H9 (cell line): ENCODE measurements at regions not wholly inside any gene's neighbourhood (a gene's known extent, or its start where the extent isn't known, plus 50 kb on each side); places are given as distances from the start of the nearest gene placed in this dataset.

Experiments used
- DNase-seq: peaks from one replicate; pipeline ENCODE4 v3.0.0-alpha.2; 2017
- H2AFZ ChIP-seq: one replicate; pipeline ENCODE4 v1.6.1; 2013; ENCODE audit warnings: mild to moderate bottlenecking, low read length, control low read depth, moderate library complexity
- H2AK5ac ChIP-seq: 2 replicates; pipeline ENCODE4 v1.6.1; 2013; ENCODE audit warnings: low read length, control low read depth, mixed read lengths; ENCODE audit not compliant: insufficient read length
- H2BK120ac ChIP-seq: one replicate; pipeline ENCODE4 v1.6.1; 2013; ENCODE audit warnings: low read depth, mild to moderate bottlenecking, low read length, control low read depth, inconsistent platforms; ENCODE audit not compliant: poor library complexity, severe bottlenecking
- H2BK12ac ChIP-seq: 2 replicates; pipeline ENCODE4 v1.6.1; 2013; ENCODE audit warnings: low read length, control low read depth, mixed read lengths, low read depth; ENCODE audit not compliant: insufficient read length
- H2BK15ac ChIP-seq: 2 replicates; pipeline ENCODE4 v1.6.1; 2013; ENCODE audit warnings: low read depth, low read length, control low read depth
- H2BK20ac ChIP-seq: one replicate; pipeline ENCODE4 v1.6.1; 2013; ENCODE audit warnings: low read depth, mild to moderate bottlenecking, low read length, control low read depth, inconsistent platforms; ENCODE audit not compliant: poor library complexity, severe bottlenecking
- H2BK5ac ChIP-seq: 2 replicates; pipeline ENCODE4 v1.6.1; 2013; ENCODE audit warnings: low read length, control low read depth, mixed read lengths; ENCODE audit not compliant: insufficient read length
- H3K14ac ChIP-seq: 2 replicates; pipeline ENCODE4 v1.6.1; 2013; ENCODE audit warnings: low read length, control low read depth; ENCODE audit not compliant: insufficient read depth
- H3K18ac ChIP-seq: 2 replicates; pipeline ENCODE4 v1.6.1; 2013; ENCODE audit warnings: low read depth, mild to moderate bottlenecking, mixed read lengths, low read length, control low read depth; ENCODE audit not compliant: insufficient read length
- H3K23ac ChIP-seq: 2 replicates; pipeline ENCODE4 v1.6.1; 2013; ENCODE audit warnings: low read length, control low read depth, mixed read lengths, low read depth; ENCODE audit not compliant: insufficient read length
- H3K23me2 ChIP-seq: 2 replicates; pipeline ENCODE4 v1.6.1; 2013; ENCODE audit warnings: low read depth, mild to moderate bottlenecking, mixed read lengths, low read length, control low read depth; ENCODE audit not compliant: insufficient read length, poor library complexity, severe bottlenecking
- H3K27ac ChIP-seq: 2 replicates; pipeline ENCODE4 v1.5.1; 2013; ENCODE audit warnings: low read length, control low read depth, mixed read lengths, low read depth; ENCODE audit not compliant: insufficient read length
- H3K27me3 ChIP-seq: 2 replicates; pipeline ENCODE4 v1.6.1; 2013; ENCODE audit warnings: low read length, control low read depth, inconsistent platforms; ENCODE audit not compliant: insufficient read depth
- H3K4ac ChIP-seq: 2 replicates; pipeline ENCODE4 v1.6.1; 2013; ENCODE audit warnings: low read depth, mild to moderate bottlenecking, control low read depth, inconsistent platforms, low read length, moderate library complexity
- H3K4me1 ChIP-seq: 2 replicates; pipeline ENCODE4 v1.6.1; 2013; ENCODE audit warnings: low read length, control low read depth, inconsistent platforms; ENCODE audit not compliant: insufficient read depth
- H3K4me2 ChIP-seq: 2 replicates; pipeline ENCODE4 v1.6.1; 2013; ENCODE audit warnings: low read length, control low read depth, mixed read lengths; ENCODE audit not compliant: insufficient read length, insufficient read depth
- H3K56ac ChIP-seq: 2 replicates; pipeline ENCODE4 v1.6.1; 2013; ENCODE audit warnings: low read depth, mild to moderate bottlenecking, mixed read lengths, low read length, control low read depth; ENCODE audit not compliant: insufficient read length
- H3K79me1 ChIP-seq: 2 replicates; pipeline ENCODE4 v1.6.1; 2013; ENCODE audit warnings: low read depth, mild to moderate bottlenecking, moderate library complexity, low read length, control low read depth, inconsistent platforms; ENCODE audit not compliant: insufficient read depth, poor library complexity, severe bottlenecking
- H3K79me2 ChIP-seq: 2 replicates; pipeline ENCODE4 v1.6.1; 2013; ENCODE audit warnings: low read length, control low read depth, inconsistent platforms; ENCODE audit not compliant: insufficient read depth
- H3K9ac ChIP-seq: 2 replicates; pipeline ENCODE4 v1.6.1; 2013; ENCODE audit warnings: low read length, control low read depth, mixed read lengths; ENCODE audit not compliant: insufficient read length; ENCODE audit errors: extremely low read depth
- H3K9me3 ChIP-seq: one replicate; pipeline ENCODE4 v1.6.1; 2013; ENCODE audit warnings: low read depth, low read length, inconsistent platforms; ENCODE audit not compliant: control insufficient read depth
- H3T11ph ChIP-seq: one replicate; pipeline ENCODE4 v1.6.1; 2013; ENCODE audit warnings: mild to moderate bottlenecking, low read length, control low read depth, inconsistent platforms
- H4K20me1 ChIP-seq: one replicate; pipeline ENCODE4 v1.6.1; 2013; ENCODE audit not compliant: control insufficient read depth, insufficient read length, insufficient read depth
- H4K5ac ChIP-seq: 2 replicates; pipeline ENCODE4 v1.6.1; 2013; ENCODE audit warnings: low read depth, mild to moderate bottlenecking, mixed read lengths, low read length, control low read depth; ENCODE audit not compliant: insufficient read length
- H4K8ac ChIP-seq: replicated peaks from 2 replicates; pipeline ENCODE4 v1.6.1; 2013; ENCODE audit warnings: low read length, control low read depth, mixed read lengths, low read depth; ENCODE audit not compliant: insufficient read length
- H4K91ac ChIP-seq: 2 replicates; pipeline ENCODE4 v1.6.1; 2013; ENCODE audit warnings: low read depth, mild to moderate bottlenecking, moderate library complexity, mixed read lengths, low read length, control low read depth; ENCODE audit not compliant: insufficient read length
- H3K27ac Mint-ChIP-seq, 3 experiments: 2 replicates in 2 of 3; 3 replicates in 1 of 3; pipeline ENCODE4 v1.8.0; 2020 to 2021; ENCODE audit warnings: mixed read lengths in 3 of 3, mild to moderate bottlenecking in 1 of 3, moderate library complexity in 1 of 3
- H3K27me3 Mint-ChIP-seq: 2 replicates; pipeline ENCODE4 v1.8.0; 2021; ENCODE audit warnings: low read depth, mild to moderate bottlenecking, moderate library complexity, mixed read lengths
- H3K36me3 Mint-ChIP-seq, 3 experiments: 2 replicates in 2 of 3; 3 replicates in 1 of 3; pipeline ENCODE4 v1.8.0; 2020 to 2021; ENCODE audit warnings: low read depth in 3 of 3, mixed read lengths in 3 of 3; ENCODE audit not compliant: insufficient read depth in 1 of 3
- H3K4me1 Mint-ChIP-seq, 2 experiments: 2 replicates each; pipeline ENCODE4 v1.8.0; 2020; ENCODE audit warnings: mixed read lengths in 2 of 2
- H3K4me3 Mint-ChIP-seq, 2 experiments: 2 replicates in 1 of 2; 3 replicates in 1 of 2; pipeline ENCODE4 v1.8.0; 2020 to 2021; ENCODE audit warnings: mild to moderate bottlenecking in 2 of 2, mixed read lengths in 2 of 2, moderate library complexity in 1 of 2
- H3K9me3 Mint-ChIP-seq, 2 experiments: 2 replicates in 1 of 2; 3 replicates in 1 of 2; pipeline ENCODE4 v1.8.0; 2020; ENCODE audit warnings: mild to moderate bottlenecking in 2 of 2, mixed read lengths in 2 of 2, moderate library complexity in 1 of 2
- WGBS: extraction: QIAGEN DNeasy Blood & Tissue Kit; methylation state at CpG from one replicate; pipeline ENCODE4 v1.1.7; 2013; ENCODE audit warnings: missing lambda C conversion rate, low lambda C conversion rate, mixed read lengths; ENCODE audit not compliant: insufficient read length; ENCODE audit errors: extremely low coverage; 5-methylcytosine and 5-hydroxymethylcytosine counted together
- TF ChIP-seq, protein P1 (sequence below): fragments of 200-600 bp; sonication (generic); conservative IDR thresholded peaks from 3 replicates; pipeline ENCODE4 v1.8.0; 2021; ENCODE audit warnings: antibody characterized with exemption, mild to moderate bottlenecking

- Histone ChIP-seq H3K23ac (no peak overlapping the region), H2AK5ac (no peak overlapping the region), H3K56ac (no peak overlapping the region), H3K23me2 (no peaks in the 10 kb centered on the region), H2BK12ac (no peak overlapping the region), H3K4me1 (no peaks in the 10 kb centered on the region), H3K4ac (no peak overlapping the region), H3K9me3 (no peaks in the 10 kb centered on the region), H4K8ac (no peak overlapping the region), H4K20me1 (no peaks in the 10 kb centered on the region), H3K79me2 (peaks cover 1% of the 10 kb centered on the region; the same call in 1 of the 2 replicates), H2AFZ (no peak overlapping the region), H3K14ac (no peak overlapping the region), H2BK5ac (no peak overlapping the region), H3K79me1 (no peaks in the 10 kb centered on the region), H3K27ac (no peak overlapping the region), H3T11ph (no peak overlapping the region), H4K5ac (no peak overlapping the region), H3K9ac (no peak overlapping the region), H2BK15ac (no peak overlapping the region), H4K91ac (no peak overlapping the region), H3K18ac (no peak overlapping the region), H2BK20ac (no peak overlapping the region), H2BK120ac (no peak overlapping the region), H3K4me2 (no peak overlapping the region), H3K27me3 (no peaks in the 10 kb centered on the region)
- DNase-seq: no peak
- H3K4me3 Mint-ChIP-seq: no peak overlapping the region
- peaks cover 16 to 22% (median 22%) of the 10 kb centered on the region in 3 experiments for H3K36me3 Mint-ChIP-seq
- no CpG with 5 or more reads among the region's 3 CpGs for WGBS
- H3K27me3 Mint-ChIP-seq: no peaks in the 10 kb centered on the region; the same call in 1 of the 2 replicates
- peaks cover 10% of the 10 kb centered on the region in 2 experiments for H3K4me1 Mint-ChIP-seq
- peaks cover 9 to 19% of the 10 kb centered on the region in 2 experiments; a peak in 4 of 5 replicates for H3K9me3 Mint-ChIP-seq
- TF ChIP-seq, protein P1, sequence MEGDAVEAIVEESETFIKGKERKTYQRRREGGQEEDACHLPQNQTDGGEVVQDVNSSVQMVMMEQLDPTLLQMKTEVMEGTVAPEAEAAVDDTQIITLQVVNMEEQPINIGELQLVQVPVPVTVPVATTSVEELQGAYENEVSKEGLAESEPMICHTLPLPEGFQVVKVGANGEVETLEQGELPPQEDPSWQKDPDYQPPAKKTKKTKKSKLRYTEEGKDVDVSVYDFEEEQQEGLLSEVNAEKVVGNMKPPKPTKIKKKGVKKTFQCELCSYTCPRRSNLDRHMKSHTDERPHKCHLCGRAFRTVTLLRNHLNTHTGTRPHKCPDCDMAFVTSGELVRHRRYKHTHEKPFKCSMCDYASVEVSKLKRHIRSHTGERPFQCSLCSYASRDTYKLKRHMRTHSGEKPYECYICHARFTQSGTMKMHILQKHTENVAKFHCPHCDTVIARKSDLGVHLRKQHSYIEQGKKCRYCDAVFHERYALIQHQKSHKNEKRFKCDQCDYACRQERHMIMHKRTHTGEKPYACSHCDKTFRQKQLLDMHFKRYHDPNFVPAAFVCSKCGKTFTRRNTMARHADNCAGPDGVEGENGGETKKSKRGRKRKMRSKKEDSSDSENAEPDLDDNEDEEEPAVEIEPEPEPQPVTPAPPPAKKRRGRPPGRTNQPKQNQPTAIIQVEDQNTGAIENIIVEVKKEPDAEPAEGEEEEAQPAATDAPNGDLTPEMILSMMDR: no peak
- H3K27ac Mint-ChIP-seq: no peak overlapping the region
These were observed 272.2 kb upstream of the DMRT1 start for GRCh38 chr9:569296-569695.
